Activated CD8-positive, alpha-beta T cell treated with anti-CD3 and anti-CD28 coated beads for 36 hours (primary cell): ENCODE measurements at regions not wholly inside any gene's neighbourhood (a gene's known extent, or its start where the extent isn't known, plus 50 kb on each side); places are given as distances from the start of the nearest gene placed in this dataset.
"Not testable (repeated sequence)": the region's sequence is repeated elsewhere in the genome, so short reads cannot be mapped to it uniquely, and the experiment has no call there.

Experiments used
- ATAC-seq: fragments of 200-7000 bp; cut with Tn5 transposase; one replicate; pipeline ENCODE4 v1.10.0; 2021; ENCODE audit warnings: mild to moderate bottlenecking, moderate library complexity
- CTCF ChIA-PET: fragments of 350-600 bp; sonication (Branson Sonifier 250); formaldehyde crosslinking; loops from one replicate; lab custom pipeline; 2021; ENCODE audit warnings: antibody characterized with exemption; lab: Charles Lee
- POLR2A ChIA-PET: fragments of 350-600 bp; sonication (Branson Sonifier 250); formaldehyde crosslinking; loops from one replicate; lab custom pipeline; 2021; ENCODE audit warnings: antibody characterized with exemption; lab: Charles Lee
- DNase-seq: peaks from one replicate; pipeline ENCODE4 v3.0.0-alpha.2; 2020
- H3K27ac Mint-ChIP-seq: one replicate; pipeline ENCODE4 v1.8.0; 2021; ENCODE audit warnings: mild to moderate bottlenecking, mixed read lengths
- H3K27me3 Mint-ChIP-seq: one replicate; pipeline ENCODE4 v1.8.0; 2021; ENCODE audit warnings: mixed read lengths
- H3K36me3 Mint-ChIP-seq: one replicate; pipeline ENCODE4 v1.8.0; 2021; ENCODE audit warnings: low read depth, mixed read lengths
- H3K4me1 Mint-ChIP-seq: one replicate; pipeline ENCODE4 v1.8.0; 2021; ENCODE audit warnings: low read depth, mixed read lengths
- H3K4me3 Mint-ChIP-seq: one replicate; pipeline ENCODE4 v1.8.0; 2021; ENCODE audit warnings: mild to moderate bottlenecking, moderate library complexity, mixed read lengths
- H3K9me3 Mint-ChIP-seq: one replicate; pipeline ENCODE4 v1.8.0; 2021; ENCODE audit warnings: mixed read lengths
- CTCF ChIP-seq: fragments of 200-600 bp; IDR thresholded peaks from one replicate; pipeline ENCODE4 v1.8.0; 2022; ENCODE audit warnings: antibody characterized with exemption, mild to moderate bottlenecking
- intact Hi-C: fragments of 100-400 bp; cut with micrococcal nuclease; formaldehyde crosslinking; loops from one replicate; pipeline ENCODE4 v1.10.0; 2022

DNA sequence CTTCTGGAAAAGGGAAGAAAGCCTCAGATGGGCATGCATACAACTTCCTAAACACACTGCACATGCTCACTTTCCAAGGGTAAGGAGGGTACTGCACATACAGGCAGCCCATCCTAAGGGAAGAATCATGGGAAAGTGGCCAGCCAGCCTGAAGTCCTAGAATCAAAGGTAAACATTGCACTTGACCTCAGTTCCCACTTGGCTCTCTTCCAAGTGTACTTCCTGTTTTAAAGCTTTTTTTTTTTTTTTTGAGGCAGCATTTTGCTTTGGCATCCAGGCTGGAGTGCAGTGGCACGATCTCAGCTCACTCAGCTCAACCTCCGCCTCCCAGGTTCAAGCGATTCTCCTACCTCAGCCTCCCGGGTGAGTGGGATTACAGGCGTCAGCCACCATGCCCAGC is 225.3 kb upstream of the EPHA7 start:
- intact Hi-C loops = no loop called here
- H3K27ac Mint-ChIP-seq = no peak overlapping the region
- no peak overlapping the region for H3K4me3 Mint-ChIP-seq
- TF ChIP-seq CTCF = no peak
- H3K36me3 Mint-ChIP-seq = peaks cover 2% of the 10 kb centered on the region
- no peaks in the 10 kb centered on the region for H3K4me1 Mint-ChIP-seq
- ChIA-PET POLR2A (no interaction called here), CTCF (no interaction called here)
- no peaks in the 10 kb centered on the region for H3K27me3 Mint-ChIP-seq
- ATAC-seq = no peak
- peaks cover 5% of the 10 kb centered on the region for H3K9me3 Mint-ChIP-seq
- DNase-seq = no peak

- ChIA-PET POLR2A (no interaction called here), CTCF (no interaction called here)
- H3K36me3 Mint-ChIP-seq = no peaks in the 10 kb centered on the region
- H3K4me3 Mint-ChIP-seq = no peak overlapping the region
- H3K9me3 Mint-ChIP-seq = peaks cover 2% of the 10 kb centered on the region
- no peaks in the 10 kb centered on the region for H3K4me1 Mint-ChIP-seq
- intact Hi-C loops = no loop called here
- no peak overlapping the region for H3K27ac Mint-ChIP-seq
- no peak for TF ChIP-seq CTCF
- no peak for ATAC-seq
- H3K27me3 Mint-ChIP-seq = no peaks in the 10 kb centered on the region
- no peak for DNase-seq
Measured at GRCh38 chr6:93639126-93639525, 219.8 kb upstream of the EPHA7 start.

DNA sequence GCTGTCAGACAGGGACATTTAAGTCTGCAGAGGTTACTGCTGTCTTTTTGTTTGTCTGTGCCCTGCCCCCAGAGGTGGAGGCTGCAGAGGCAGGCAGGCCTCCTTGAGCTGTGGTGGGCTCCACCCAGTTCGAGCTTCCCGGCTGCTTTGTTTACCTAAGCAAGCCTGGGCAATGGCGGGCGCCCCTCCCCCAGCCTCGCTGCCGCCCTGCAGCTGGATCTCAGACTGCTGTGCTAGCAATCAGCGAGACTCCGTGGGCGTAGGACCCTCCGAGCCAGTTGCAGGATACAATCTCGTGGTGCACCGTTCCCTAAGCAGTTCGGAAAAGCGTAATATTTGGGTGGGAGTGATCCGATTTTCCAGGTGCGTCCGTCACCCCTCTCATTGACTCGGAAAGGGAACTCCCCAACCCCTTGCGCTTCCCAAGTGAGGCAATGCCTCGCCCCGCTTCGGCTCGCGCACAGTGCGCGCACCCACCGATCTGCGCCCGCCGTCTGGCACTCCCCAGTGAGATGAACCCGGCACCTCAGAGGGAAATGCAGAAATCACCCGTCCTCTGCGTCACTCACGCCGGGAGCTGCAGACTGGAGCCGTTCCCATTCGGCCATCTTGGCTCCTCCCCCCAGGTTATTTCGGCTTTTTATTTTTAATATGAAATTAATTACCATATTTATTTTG is 217.8 kb upstream of the EPHA7 start:
- H3K27ac Mint-ChIP-seq, POLR2A ChIA-PET, H3K4me1 Mint-ChIP-seq, H3K9me3 Mint-ChIP-seq, CTCF ChIA-PET, H3K27me3 Mint-ChIP-seq, intact Hi-C loops, ATAC-seq, H3K36me3 Mint-ChIP-seq, H3K4me3 Mint-ChIP-seq, DNase-seq: not testable (repeated sequence)

- H3K4me1 Mint-ChIP-seq = no peaks in the 10 kb centered on the region
- no peak overlapping the region for H3K4me3 Mint-ChIP-seq
- POLR2A ChIA-PET = no interaction called here
- H3K27me3 Mint-ChIP-seq = no peaks in the 10 kb centered on the region
- DNase-seq = no peak
- no peaks in the 10 kb centered on the region for H3K36me3 Mint-ChIP-seq
- peaks cover 3% of the 10 kb centered on the region for H3K9me3 Mint-ChIP-seq
- CTCF ChIA-PET = no interaction called here
- intact Hi-C loops = no loop called here
- H3K27ac Mint-ChIP-seq = no peak overlapping the region
- ATAC-seq = no peak
- TF ChIP-seq CTCF = no peak
Measured at GRCh38 chr6:93624408-93624807, 205.0 kb upstream of the EPHA7 start.

- Mint-ChIP-seq H3K36me3 (no peaks in the 10 kb centered on the region), H3K9me3 (no peaks in the 10 kb centered on the region), H3K27ac (no peak overlapping the region), H3K4me3 (no peak overlapping the region), H3K27me3 (no peaks in the 10 kb centered on the region), H3K4me1 (no peaks in the 10 kb centered on the region)
- intact Hi-C loops = no loop called here
- CTCF ChIA-PET = no interaction called here
- POLR2A ChIA-PET = no interaction called here
- TF ChIP-seq CTCF = no peak
- ATAC-seq (no peak), DNase-seq (no peak)
Measured at GRCh38 chr6:93621442-93621841, 202.1 kb upstream of the EPHA7 start.
